ENCODE measurements at regions not wholly inside any gene's neighbourhood (a gene's known extent, or its start where the extent isn't known, plus 50 kb on each side); places are given as distances from the start of the nearest gene placed in this dataset.

GRCh38 chr6:133796235-133796634, 92.7 kb upstream of the TCF21 start:
- no peaks in the 10 kb centered on the region for H3K36me3 ChIP-seq (ENCODE audit: control insufficient read depth, low read length)
- no peaks in the 10 kb centered on the region for H3F3A ChIP-seq (ENCODE audit: control insufficient read depth, insufficient read depth)
- H3K4me2 ChIP-seq (ENCODE audit: low read length) = no peak overlapping the region
- no peaks in the 10 kb centered on the region for H3K9me2 ChIP-seq (replicated peaks; ENCODE audit: control insufficient read depth, low read length)
- no peaks in the 10 kb centered on the region; the same call in 1 of the 2 replicates for H3K9me3 ChIP-seq (ENCODE audit: control insufficient read depth, insufficient read depth, low read length)
- no peak overlapping the region for H3K4me3 ChIP-seq (ENCODE audit: low read length)
- no peak overlapping the region for H3K27ac ChIP-seq (ENCODE audit: low read depth, low read length)
- H3K79me2 ChIP-seq (ENCODE audit: control insufficient read depth, low read length) = no peaks in the 10 kb centered on the region
- H4K20me1 ChIP-seq (ENCODE audit: control insufficient read depth, insufficient read depth, low read depth, low read length) = no peaks in the 10 kb centered on the region
- H3K4me1 ChIP-seq (ENCODE audit: control insufficient read depth, low read length) = no peaks in the 10 kb centered on the region
- no peaks in the 10 kb centered on the region for H3K27me3 ChIP-seq (ENCODE audit: control insufficient read depth, low read length)
- TF ChIP-seq CTCF (IDR thresholded peaks at IDR 0.05; ENCODE audit: low read depth, low read length, poor library complexity, severe bottlenecking) (no peak), EZH2phosphoT487 (IDR thresholded peaks at IDR 0.05; ENCODE audit: borderline replicate concordance, low read length) (no peak)

GRCh38 chr6:133799043-133799442, 89.9 kb upstream of the TCF21 start:
- no peaks in the 10 kb centered on the region for H3K9me3 ChIP-seq (ENCODE audit: control insufficient read depth, insufficient read depth, low read length)
- no peaks in the 10 kb centered on the region for H3K27me3 ChIP-seq (ENCODE audit: control insufficient read depth, low read length)
- no peaks in the 10 kb centered on the region for H3K9me2 ChIP-seq (replicated peaks; ENCODE audit: control insufficient read depth, low read length)
- H3K79me2 ChIP-seq (ENCODE audit: control insufficient read depth, low read length) = no peaks in the 10 kb centered on the region
- no peak overlapping the region for H3K27ac ChIP-seq (ENCODE audit: low read depth, low read length)
- H3F3A ChIP-seq (ENCODE audit: control insufficient read depth, insufficient read depth) = no peaks in the 10 kb centered on the region
- no peak for TF ChIP-seq EZH2phosphoT487 (IDR thresholded peaks at IDR 0.05; ENCODE audit: borderline replicate concordance, low read length)
- TF ChIP-seq CTCF (IDR thresholded peaks at IDR 0.05; ENCODE audit: low read depth, low read length, poor library complexity, severe bottlenecking) = no peak
- no peaks in the 10 kb centered on the region for H3K4me1 ChIP-seq (ENCODE audit: control insufficient read depth, low read length)
- H3K36me3 ChIP-seq (ENCODE audit: control insufficient read depth, low read length) = no peaks in the 10 kb centered on the region
- H3K4me2 ChIP-seq (ENCODE audit: low read length) = no peak overlapping the region
- H3K4me3 ChIP-seq (ENCODE audit: low read length) = no peak overlapping the region
- no peaks in the 10 kb centered on the region for H4K20me1 ChIP-seq (ENCODE audit: control insufficient read depth, insufficient read depth, low read depth, low read length)

GRCh38 chr6:133802861-133803260, 86.1 kb upstream of the TCF21 start:
- no peak for TF ChIP-seq EZH2phosphoT487 (IDR thresholded peaks at IDR 0.05; ENCODE audit: borderline replicate concordance, low read length)
- no peak for TF ChIP-seq CTCF (IDR thresholded peaks at IDR 0.05; ENCODE audit: low read depth, low read length, poor library complexity, severe bottlenecking)
- H3K4me3 ChIP-seq (ENCODE audit: low read length) = no peak overlapping the region
- H3K9me3 ChIP-seq (ENCODE audit: control insufficient read depth, insufficient read depth, low read length) = no peaks in the 10 kb centered on the region

GRCh38 chr6:133804265-133804664, 84.6 kb upstream of the TCF21 start:
- Histone ChIP-seq H3K27ac (ENCODE audit: low read depth, low read length) (no peak overlapping the region), H3K4me1 (ENCODE audit: control insufficient read depth, low read length) (no peaks in the 10 kb centered on the region)

More at GRCh38 chr6:133802861-133803260, 86.1 kb upstream of the TCF21 start:
- H3F3A ChIP-seq (ENCODE audit: control insufficient read depth, insufficient read depth) = no peaks in the 10 kb centered on the region
- H3K27ac ChIP-seq (ENCODE audit: low read depth, low read length) = no peak overlapping the region
- H3K9me2 ChIP-seq (replicated peaks; ENCODE audit: control insufficient read depth, low read length) = no peaks in the 10 kb centered on the region
- H3K27me3 ChIP-seq (ENCODE audit: control insufficient read depth, low read length) = no peaks in the 10 kb centered on the region
- no peak overlapping the region for H3K4me2 ChIP-seq (ENCODE audit: low read length)
- H3K4me1 ChIP-seq (ENCODE audit: control insufficient read depth, low read length) = no peaks in the 10 kb centered on the region
- H4K20me1 ChIP-seq (ENCODE audit: control insufficient read depth, insufficient read depth, low read depth, low read length) = no peaks in the 10 kb centered on the region
- H3K79me2 ChIP-seq (ENCODE audit: control insufficient read depth, low read length) = no peaks in the 10 kb centered on the region
- H3K36me3 ChIP-seq (ENCODE audit: control insufficient read depth, low read length) = no peaks in the 10 kb centered on the region

More at GRCh38 chr6:133804265-133804664, 84.6 kb upstream of the TCF21 start:
- Histone ChIP-seq H4K20me1 (ENCODE audit: control insufficient read depth, insufficient read depth, low read depth, low read length) (no peaks in the 10 kb centered on the region), H3K9me3 (ENCODE audit: control insufficient read depth, insufficient read depth, low read length) (no peaks in the 10 kb centered on the region), H3K4me3 (ENCODE audit: low read length) (no peak overlapping the region), H3K4me2 (ENCODE audit: low read length) (no peak overlapping the region), H3F3A (ENCODE audit: control insufficient read depth, insufficient read depth) (no peaks in the 10 kb centered on the region), H3K27me3 (ENCODE audit: control insufficient read depth, low read length) (no peaks in the 10 kb centered on the region), H3K79me2 (ENCODE audit: control insufficient read depth, low read length) (no peaks in the 10 kb centered on the region), H3K36me3 (ENCODE audit: control insufficient read depth, low read length) (no peaks in the 10 kb centered on the region), H3K9me2 (replicated peaks; ENCODE audit: control insufficient read depth, low read length) (no peaks in the 10 kb centered on the region)
- TF ChIP-seq EZH2phosphoT487 (IDR thresholded peaks at IDR 0.05; ENCODE audit: borderline replicate concordance, low read length) (no peak), CTCF (IDR thresholded peaks at IDR 0.05; ENCODE audit: low read depth, low read length, poor library complexity, severe bottlenecking) (no peak)
